HG02981 (cell line): ENCODE measurements at regions not wholly inside any gene's neighbourhood (a gene's known extent, or its start where the extent isn't known, plus 50 kb on each side); places are given as distances from the start of the nearest gene placed in this dataset.
"Not testable (repeated sequence)": the region's sequence is repeated elsewhere in the genome, so short reads cannot be mapped to it uniquely, and the experiment has no call there.

ENCODE experiments used
- ATAC-seq: cut with Tn5 transposase; IDR thresholded peaks from one replicate; pipeline ENCODE4 v1.9.1; 2021; ENCODE audit warnings: mild to moderate bottlenecking, moderate library complexity; ENCODE audit not compliant: unreplicated experiment

DNA sequence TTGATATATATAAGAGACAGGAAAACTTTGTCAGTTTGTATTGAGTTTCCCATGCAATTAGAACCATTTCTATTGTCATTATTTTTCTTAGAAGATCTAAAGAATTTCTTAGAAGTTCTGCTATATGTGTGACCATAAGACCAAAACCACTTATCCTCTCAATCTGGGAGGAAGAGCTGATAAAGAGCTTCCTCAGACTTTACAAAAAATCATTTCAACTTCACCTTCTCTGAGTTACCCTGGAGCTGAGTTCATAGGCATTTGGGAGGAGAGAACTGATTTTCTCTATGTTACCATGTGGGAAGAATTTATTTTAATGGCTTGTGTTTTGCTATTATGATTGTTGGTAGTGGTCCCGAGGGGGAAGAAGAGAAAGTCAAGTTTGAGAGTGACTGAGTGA, 329.3 kb downstream of the GPD2 start:
- ATAC-seq, result no peak

DNA sequence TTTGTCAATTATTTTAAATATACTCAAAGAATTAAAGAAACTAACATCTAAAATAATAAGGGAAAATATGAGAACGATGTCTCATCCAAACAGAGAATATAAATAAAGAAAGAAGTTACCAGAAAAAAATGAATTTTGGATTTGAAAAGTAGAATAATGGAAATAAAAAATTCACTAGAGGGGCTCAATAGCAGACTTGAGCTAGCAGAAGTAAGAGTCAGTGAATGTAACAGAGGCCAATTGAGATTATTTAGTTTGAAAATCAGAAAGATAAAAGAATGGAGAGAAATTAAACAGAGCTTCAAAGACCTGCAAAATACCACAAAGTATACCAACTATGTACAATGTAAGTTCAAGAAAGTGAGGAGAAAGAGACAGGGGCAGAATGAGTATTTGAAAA, 333.6 kb downstream of the GPD2 start:
- ATAC-seq, result no peak

DNA sequence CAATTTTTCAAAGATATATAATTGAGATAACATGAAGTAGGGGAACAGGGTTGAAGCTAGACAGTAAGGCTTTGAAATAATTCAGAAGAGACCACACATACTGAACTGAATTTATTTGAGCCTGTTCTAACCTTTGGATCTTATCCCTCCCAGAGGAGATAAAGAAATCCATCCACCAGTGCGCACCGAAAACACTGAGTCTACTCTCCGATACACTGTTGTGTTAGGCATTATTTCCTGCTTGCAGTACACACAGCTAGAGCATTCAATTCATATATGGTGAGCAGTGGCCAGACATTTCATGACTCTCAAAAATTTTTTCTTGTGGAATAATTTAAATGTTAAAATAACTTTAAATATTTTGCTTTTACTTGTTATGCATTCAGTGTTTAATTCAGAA, 342.7 kb downstream of the GPD2 start:
- ATAC-seq, result no peak

DNA sequence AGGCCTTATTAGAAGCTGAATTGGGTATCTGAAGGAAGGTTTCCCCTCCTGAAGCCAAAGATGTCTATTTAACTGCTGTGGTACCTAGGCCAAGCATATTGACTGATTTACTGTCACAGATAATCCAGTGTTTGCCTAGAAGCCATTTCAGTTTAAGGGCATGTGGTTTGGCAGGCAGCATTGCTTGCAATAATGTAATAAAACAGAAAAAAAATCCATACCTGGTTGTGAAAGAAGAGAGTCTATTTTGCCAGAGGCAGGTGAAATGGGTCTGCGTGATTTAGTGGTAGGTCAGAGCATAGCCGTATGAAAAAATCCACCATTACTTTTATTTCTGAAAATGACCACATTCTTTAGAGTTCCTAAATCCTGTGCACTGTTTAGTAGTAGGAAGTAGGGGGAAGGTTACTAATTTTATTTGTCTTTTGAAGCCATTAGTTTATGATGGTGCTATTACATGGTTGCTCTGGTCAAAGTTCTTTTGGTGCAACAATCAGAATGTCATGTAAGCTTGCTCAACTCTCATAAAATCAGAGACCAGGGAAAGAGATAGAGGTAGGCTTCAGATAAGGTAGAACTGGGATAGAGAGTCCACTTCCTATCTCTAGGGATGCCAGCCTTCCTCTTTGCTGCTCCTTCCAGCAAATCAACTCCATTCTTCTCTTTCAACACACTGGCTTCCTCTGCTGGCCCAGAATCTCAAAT, 343.4 kb downstream of the GPD2 start:
- no peak for ATAC-seq

DNA sequence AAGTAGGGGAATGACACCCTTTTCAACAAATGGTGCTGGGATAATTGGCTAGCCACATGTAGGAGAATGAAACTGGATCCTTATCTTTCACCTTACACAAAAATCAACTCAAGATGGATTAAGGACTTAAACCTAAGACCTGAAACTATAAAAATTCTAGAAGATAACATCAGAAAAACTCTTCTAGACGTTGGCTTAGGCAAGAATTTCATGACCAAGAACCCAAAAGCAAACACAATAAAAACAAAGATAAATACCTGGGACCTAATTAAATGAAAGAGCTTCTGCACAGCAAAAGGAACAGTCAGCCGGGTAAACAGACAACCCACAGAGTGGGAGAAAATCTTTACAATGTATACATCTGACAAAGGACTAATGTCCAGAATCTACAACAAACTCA, 345.5 kb downstream of the GPD2 start:
- not testable (repeated sequence) for ATAC-seq

DNA sequence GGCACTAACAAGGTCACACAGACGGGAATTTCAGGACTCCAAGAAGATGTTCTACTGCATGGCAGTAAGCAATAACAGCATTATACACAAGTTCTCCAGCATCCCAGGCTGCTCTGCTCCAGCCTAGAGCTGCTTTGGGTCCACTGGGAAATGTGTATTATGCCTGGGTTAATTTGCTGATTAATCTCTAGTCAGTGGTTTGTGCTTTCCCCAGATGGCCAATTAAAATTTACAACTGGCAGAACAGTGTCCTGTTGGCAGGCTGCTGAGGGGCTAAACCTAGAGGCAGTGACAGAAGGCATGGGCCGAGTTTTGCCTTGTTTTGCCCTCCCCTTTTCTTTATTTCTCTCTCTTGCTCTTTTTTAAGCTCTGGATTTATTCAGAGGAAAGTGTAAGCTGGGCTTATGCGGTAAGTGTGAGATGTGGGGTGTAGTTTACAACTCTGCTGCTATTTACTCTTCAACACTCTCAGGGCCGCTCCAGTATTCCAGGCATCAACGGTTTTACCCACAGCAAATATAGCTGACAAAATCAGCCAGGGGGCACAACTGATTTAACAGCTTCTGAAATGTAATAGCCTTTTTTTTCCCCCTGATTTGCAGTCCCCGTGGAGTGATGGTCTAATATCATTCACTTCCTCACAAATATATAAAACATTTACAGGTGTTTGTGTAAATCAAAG, 348.0 kb downstream of the GPD2 start:
- ATAC-seq, result no peak

DNA sequence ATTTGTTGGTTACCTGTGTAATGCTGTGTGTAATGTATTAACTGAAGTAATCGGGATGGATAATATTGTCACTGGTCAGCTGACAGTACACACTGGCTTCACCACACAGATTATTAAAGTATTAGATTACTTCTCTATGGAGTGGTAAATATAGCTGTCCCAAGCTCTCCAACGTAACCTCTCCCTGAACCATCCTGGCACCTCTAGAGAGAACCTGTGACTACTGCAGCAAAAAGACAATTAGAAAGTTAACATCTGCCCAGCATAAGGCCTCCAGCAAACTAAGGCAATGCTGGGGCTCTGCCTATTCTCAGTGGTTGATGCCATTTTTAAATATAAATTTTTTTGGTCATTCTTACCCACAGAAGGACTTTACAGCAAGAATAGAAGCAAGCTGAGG, 351.3 kb downstream of the GPD2 start:
- ATAC-seq, result no peak

DNA sequence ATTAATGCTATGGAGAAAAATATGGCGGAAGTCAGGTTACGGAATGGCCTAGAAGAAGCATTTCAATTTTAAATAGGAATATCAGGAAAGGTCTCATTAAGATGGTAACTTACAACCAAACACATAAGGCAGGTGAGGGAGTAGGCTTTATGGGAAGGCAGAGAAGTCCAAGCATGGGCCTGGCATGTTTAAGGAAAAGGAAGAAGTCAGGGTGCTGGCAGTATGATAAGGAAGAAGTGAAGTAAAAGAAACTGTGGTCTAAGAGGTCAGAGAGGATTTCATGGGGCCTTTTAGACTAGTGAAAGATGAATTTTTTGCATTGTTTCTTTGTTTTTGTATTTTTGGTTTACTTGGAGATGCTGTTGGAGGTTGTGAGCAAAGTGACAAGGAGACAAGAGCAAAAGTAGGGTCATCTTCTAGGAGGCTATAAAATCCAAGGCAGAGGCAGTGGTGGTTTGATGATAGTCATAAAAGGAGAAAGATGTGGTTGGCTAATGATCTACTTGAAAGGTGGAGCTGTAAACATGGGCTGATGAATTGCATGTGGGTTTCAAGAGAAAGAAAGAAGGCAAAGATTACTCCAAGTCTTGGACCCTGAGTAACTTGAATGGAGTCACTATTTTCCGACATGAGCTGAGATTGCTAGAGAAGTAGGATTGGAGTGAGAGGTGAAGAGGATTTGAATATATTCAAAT, 354.3 kb downstream of the GPD2 start:
- no peak for ATAC-seq

DNA sequence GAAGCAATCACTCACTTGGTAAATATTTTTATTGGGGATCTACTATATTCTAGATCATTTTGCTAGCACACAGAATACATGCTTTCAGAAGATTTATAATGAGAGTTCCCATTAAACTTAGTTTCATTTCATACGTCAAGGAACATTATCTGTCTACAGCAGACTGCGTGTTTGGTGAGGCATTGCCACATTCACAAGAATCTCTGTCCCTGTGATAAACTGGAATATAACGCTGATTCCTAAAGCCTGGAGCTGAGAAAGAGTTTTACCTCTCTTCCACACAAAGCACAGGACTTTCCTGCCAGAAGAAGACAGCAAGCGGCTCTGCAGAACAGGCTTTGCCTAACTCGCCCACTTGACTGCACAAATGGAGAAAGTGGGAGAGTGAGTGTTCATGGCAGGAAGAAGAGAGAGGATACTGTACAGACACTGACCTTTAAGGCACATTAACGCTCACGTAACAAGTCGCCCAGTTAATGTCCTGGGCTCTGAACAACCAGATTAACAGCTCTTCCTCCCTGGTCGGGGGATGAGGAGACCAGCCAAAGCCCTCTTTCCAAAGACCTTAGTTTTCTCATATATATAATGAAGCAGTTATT, 356.2 kb downstream of the GPD2 start:
- ATAC-seq, result no peak

DNA sequence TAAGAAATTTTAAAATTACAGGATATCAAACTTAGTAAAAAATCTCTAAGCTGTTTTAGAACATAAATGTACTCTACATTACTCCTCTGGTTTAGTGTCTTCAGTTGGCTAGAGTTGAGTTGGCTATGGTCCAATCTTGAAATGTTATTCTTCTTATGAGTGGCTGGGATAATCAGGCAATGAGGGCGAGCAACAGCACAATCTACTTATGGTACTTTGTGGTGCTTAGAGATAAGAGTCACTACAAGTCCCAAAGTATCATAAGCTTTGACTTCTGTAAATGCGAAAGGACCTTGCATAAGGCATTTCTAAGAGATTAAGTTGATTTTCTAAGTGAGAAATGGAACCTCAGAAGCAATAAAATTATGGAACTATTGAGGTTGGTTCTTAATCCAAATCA, 361.7 kb downstream of the GPD2 start:
- ATAC-seq, result no peak

DNA sequence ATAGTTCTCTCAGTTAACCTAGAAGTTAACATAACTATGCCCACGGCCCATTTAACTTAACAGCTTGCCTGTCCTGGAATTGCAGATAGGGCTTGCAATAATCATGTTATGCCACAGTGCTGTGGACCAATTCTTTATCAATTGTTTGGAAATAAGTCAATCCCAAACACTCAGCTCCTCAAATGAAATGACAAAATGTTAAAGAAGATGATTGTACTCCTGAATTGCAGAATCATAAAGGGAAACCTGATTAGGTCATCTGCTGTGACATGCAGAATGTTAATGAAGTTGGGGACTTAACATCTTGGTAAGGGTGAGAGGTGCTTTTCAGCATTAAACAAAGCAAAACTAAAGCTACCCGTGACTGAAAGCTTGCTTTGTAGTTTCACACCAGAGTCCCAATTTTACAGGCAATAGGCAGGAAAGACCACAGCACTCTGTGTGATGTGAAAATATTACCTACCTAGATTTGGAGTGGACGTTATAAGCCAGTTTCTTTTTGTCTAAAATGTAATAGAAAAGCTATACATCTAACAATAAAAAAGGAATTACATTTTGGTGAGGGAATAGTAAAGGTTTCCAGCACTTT, 364.0 kb downstream of the GPD2 start:
- ATAC-seq, result no peak

DNA sequence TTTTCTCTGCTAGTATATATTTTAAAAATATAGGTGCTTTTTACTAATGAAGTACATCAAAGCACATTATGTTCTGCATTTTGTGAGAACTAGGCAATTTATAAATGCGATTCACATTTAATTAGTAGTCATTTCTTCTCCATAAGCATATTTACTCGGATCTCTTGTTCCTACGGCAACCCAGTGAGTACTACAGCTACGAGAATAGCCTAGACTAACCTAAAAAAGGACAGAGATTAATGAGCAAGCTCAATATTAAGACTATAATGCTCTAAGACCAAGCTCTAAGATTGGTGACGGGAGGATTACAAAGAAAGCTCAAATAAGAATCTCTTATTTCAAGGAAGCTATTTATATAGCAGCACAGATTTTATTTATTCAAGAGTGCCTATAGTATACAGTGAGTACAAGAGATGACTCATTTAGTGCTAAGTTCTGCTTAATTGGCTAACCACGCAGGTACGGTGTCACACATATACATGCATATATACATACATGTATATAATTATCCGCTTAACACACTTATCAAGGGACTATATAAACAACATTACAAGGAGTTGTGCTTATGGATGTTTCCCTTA, 364.7 kb downstream of the GPD2 start:
- ATAC-seq, result no peak

DNA sequence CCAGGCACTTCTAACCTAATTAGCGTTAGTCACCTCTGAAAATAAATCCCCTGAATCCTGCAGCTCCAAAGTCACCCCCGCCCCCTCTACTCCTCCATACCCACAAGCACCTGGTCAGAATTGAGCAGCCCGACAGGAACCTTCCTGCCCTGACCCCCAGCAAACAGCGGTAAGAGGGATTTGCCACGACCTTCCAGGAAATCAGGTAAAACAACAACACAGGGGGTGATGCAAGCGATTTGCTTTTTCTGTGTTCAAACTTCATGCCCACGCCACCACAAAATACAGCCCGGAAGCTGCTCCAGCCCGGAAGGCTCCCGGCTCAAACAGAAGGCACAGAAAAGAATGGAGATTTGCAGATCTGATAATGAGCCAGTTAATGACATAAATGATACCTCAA, 367.1 kb downstream of the GPD2 start:
- ATAC-seq, result no peak

DNA sequence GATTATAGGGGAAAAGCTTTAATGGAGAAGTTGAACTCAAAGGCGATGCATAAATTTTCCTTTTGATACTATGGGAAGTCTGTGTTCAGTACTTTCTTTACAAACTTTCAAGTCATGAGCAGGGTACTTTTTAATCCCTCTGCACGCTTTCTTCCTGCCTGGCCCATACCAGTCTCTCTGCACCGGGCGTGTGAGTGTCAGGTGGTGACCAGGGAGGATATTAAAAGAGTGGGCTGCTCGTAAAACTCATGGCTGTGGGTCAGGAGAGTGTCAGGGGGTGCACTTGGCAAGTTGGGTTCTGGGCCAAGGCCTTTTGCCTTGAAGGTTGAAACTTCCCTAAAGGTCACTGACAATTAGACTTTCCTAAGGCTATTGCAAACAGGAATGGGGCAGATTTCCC, 367.8 kb downstream of the GPD2 start:
- no peak for ATAC-seq

DNA sequence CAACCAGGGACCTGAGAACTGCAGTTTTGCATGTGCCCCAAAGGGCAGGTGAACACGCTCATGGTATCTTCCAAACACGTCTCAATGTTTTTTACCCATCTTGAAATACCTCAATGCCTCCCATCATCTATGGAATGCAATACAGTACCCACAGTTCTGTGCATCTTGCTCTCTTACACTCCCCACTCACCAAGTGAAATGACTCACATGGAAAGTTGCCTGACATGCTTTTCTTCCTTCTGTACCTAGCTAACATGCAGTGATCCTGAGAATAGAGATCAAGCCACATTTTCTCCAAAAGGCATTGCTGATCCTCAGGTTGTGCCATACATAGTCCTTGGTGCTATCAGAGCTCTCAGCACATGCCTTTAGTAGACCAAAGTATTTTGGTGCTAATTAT, 373.9 kb downstream of the GPD2 start:
- ATAC-seq, result no peak

DNA sequence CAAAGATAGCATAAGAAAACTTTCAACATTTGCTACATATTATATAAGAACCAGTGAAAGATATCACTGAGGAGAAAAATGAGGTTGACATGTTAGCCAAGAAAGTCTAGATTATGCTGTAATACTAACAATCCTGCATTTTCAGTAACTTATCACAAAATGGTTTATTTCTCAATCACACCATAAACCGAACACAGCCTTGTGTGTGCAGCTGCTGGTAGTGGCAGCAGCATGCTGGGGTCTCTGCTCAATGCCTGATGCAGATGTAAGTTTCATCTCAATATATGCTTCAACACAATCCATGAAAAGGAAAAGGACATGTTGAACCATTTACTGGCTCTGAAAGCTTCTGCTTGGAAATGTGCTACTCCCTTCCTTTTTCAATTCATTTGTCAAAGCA, 376.3 kb downstream of the GPD2 start:
- no peak for ATAC-seq

DNA sequence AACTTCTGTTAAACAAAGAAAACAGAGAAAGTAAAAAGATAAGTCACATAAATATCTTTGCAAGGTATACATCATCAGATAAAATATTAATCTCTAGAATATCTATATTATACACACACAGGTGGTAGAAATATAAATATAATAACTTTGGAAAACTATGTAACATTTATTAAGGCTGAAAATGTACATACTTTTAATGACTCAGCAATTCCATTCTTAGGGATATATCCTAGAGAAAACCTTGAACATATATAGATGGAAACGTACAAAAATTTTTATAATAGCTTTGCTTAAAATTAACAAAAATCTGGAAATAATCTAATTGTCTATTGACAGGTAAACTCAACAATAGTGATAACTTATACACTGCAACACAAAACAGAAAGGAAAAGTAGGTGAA, 381.3 kb downstream of the GPD2 start:
- no peak for ATAC-seq

DNA sequence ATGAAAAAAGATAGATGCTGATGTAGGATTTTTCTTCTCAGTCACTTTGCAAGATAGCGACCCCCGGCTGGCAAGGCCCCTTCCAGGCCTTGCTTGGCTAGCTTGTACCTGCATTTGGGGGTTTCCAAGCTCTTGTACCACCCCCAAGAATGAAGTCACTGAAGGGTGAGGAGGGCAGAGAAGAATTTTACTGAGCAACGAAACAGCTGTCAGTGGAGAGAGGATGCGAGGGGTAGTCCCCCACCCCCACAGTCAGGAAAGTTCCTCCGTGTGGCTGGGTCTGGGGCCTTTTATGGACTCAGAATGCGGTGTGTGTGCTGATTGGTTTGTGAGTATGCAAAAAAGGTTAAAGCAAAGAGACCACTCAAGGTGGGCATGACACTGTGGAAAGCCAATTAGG, 382.0 kb downstream of the GPD2 start:
- ATAC-seq, result no peak

DNA sequence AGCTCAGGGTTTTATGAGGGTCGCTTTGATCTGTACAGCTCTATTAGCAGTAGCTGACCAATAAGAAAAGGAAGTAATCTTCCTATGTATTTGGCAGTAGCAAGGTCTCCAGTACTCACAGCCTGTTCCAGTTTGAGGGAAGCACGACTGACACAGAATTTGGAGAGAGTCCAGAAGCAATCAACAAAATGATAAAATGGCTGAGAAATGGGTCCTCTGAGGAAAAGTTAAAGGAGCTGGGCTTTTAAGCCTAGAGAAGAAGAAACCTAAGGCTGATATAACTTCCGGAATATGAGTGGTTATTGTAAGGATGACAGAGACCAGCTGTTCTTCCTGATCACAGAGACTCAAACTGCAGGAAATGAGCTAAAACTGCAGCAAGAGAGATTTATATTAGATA, 382.8 kb downstream of the GPD2 start:
- no peak for ATAC-seq

DNA sequence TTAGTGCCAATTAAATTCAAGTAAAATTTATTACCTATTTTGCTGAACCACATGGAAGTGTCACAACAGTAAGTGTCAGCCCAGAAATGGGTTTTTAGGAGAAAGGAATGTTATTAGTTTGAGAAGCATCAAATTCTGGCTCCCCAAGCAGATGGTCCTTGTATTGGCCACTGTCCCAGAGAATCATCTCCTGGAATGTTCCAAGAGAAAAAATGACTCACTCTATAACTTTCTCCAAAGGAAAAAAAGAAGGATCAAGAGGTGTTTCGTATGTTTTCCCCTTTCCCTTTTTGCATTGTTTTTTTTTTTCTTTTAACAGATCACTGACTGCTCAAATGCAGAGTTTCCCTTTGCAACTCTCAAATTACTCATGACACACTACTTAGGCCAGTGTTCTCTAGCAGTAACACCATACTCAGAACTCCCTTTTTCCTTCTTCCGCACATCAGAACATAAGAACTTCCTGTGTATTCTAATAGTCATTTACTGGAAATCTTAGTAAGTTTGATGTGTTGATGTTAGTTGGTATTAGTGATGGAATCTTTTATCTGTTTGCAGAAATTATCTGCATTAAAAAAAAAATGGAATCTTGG, 390.3 kb downstream of the GPD2 start:
- no peak for ATAC-seq

DNA sequence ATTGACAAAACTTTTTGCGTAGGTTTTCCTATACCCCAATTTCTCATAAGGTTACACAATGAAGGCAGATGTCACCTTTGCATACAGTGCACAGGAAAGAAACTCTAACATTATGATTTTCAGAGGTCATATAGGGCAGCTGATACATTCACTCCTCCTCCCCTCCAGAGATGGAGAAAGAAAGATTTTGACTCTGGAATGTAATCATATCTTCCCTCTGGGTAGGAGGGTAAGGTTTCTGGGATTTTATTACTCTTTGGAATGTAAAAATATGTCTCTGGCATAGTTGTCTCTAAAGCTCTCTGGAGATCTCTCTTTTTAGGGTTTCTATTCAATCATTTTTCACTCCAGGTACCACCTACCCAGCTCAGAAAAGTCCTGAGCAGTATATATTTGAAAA, 398.3 kb downstream of the GPD2 start:
- no peak for ATAC-seq
